Mesendoderm (in vitro differentiated cells): ENCODE measurements at regions not wholly inside any gene's neighbourhood (a gene's known extent, or its start where the extent isn't known, plus 50 kb on each side); places are given as distances from the start of the nearest gene placed in this dataset.

ENCODE experiments used
- DNase-seq: peaks from one replicate; pipeline ENCODE4 v3.0.0; 2013
- H2AK5ac ChIP-seq: 2 replicates; pipeline ENCODE4 v1.6.1; 2013; ENCODE audit warnings: low read length, inconsistent platforms
- H2BK120ac ChIP-seq: 2 replicates; pipeline ENCODE4 v1.6.1; 2013; ENCODE audit warnings: low read depth, mild to moderate bottlenecking, low read length, moderate library complexity, mixed read lengths
- H2BK15ac ChIP-seq: replicated peaks from 2 replicates; pipeline ENCODE4 v1.6.1; 2013; ENCODE audit warnings: low read depth, mild to moderate bottlenecking, moderate library complexity
- H2BK5ac ChIP-seq: 2 replicates; pipeline ENCODE4 v1.6.1; 2013; ENCODE audit warnings: low read length, inconsistent platforms
- H3K18ac ChIP-seq: 2 replicates; pipeline ENCODE4 v1.6.1; 2013; ENCODE audit warnings: mild to moderate bottlenecking, low read length, mixed read lengths
- H3K23ac ChIP-seq: one replicate; pipeline ENCODE4 v1.6.1; 2013; ENCODE audit warnings: low read length
- H3K27ac ChIP-seq: 2 replicates; pipeline ENCODE4 v1.5.1; 2013; ENCODE audit warnings: low read depth, mild to moderate bottlenecking, inconsistent platforms, low read length, moderate library complexity
- H3K27me3 ChIP-seq: 2 replicates; pipeline ENCODE4 v1.6.1; 2013; ENCODE audit warnings: low read length, control low read depth, mild to moderate bottlenecking, inconsistent platforms; ENCODE audit not compliant: insufficient read depth, poor library complexity
- H3K36me3 ChIP-seq: 2 replicates; pipeline ENCODE4 v1.6.1; 2013; ENCODE audit warnings: low read length, inconsistent platforms; ENCODE audit not compliant: control insufficient read depth, insufficient read depth
- H3K4ac ChIP-seq: one replicate; pipeline ENCODE4 v1.6.1; 2013; ENCODE audit warnings: low read depth, mild to moderate bottlenecking, low read length, moderate library complexity
- H3K4me1 ChIP-seq: 2 replicates; pipeline ENCODE4 v1.6.1; 2013; ENCODE audit warnings: low read depth, low read length, inconsistent platforms; ENCODE audit not compliant: control insufficient read depth
- H3K4me2 ChIP-seq: 2 replicates; pipeline ENCODE4 v1.6.1; 2013; ENCODE audit warnings: low read length
- H3K4me3 ChIP-seq: 2 replicates; pipeline ENCODE4 v1.5.1; 2013; ENCODE audit warnings: mild to moderate bottlenecking, low read length
- H3K56ac ChIP-seq: one replicate; pipeline ENCODE4 v1.6.1; 2013; ENCODE audit warnings: low read length
- H3K79me1 ChIP-seq: 2 replicates; pipeline ENCODE4 v1.6.1; 2013; ENCODE audit warnings: low read length, inconsistent platforms
- H3K79me2 ChIP-seq: 2 replicates; pipeline ENCODE4 v1.6.1; 2013; ENCODE audit warnings: mild to moderate bottlenecking, low read length; ENCODE audit not compliant: control insufficient read depth, insufficient read depth
- H3K9ac ChIP-seq: 2 replicates; pipeline ENCODE4 v1.6.1; 2013; ENCODE audit warnings: low read length, inconsistent platforms
- H4K5ac ChIP-seq: one replicate; pipeline ENCODE4 v1.6.1; 2013; ENCODE audit warnings: low read length
- H4K8ac ChIP-seq: one replicate; pipeline ENCODE4 v1.6.1; 2013; ENCODE audit warnings: low read depth, mild to moderate bottlenecking, control low read depth, low read length, moderate library complexity
- WGBS: extraction: QIAGEN DNeasy Blood & Tissue Kit; methylation state at CpG from one replicate; pipeline ENCODE4 v1.1.7; 2013; ENCODE audit warnings: low lambda C conversion rate, missing lambda C conversion rate; ENCODE audit not compliant: insufficient coverage; ENCODE audit errors: extremely low coverage; 5-methylcytosine and 5-hydroxymethylcytosine counted together

GRCh38 chr5:179438461-179438860, 93.2 kb upstream of the ADAMTS2 start:
- no peak overlapping the region for H3K4me3 ChIP-seq
- no peak overlapping the region for H2BK5ac ChIP-seq

GRCh38 chr5:179438011-179438441, 92.8 kb upstream of the ADAMTS2 start:
- Histone ChIP-seq H3K36me3 (no peaks in the 10 kb centered on the region), H2BK15ac (no peak overlapping the region), H3K18ac (no peak overlapping the region), H3K27ac (no peak overlapping the region), H2BK5ac (no peak overlapping the region), H3K79me1 (no peaks in the 10 kb centered on the region), H2BK120ac (no peak overlapping the region), H4K8ac (no peak overlapping the region), H3K4me1 (no peaks in the 10 kb centered on the region), H4K5ac (no peak overlapping the region), H3K4me3 (no peak overlapping the region), H3K56ac (no peak overlapping the region), H2AK5ac (no peak overlapping the region), H3K4me2 (no peak overlapping the region), H3K27me3 (no peaks in the 10 kb centered on the region), H3K4ac (no peak overlapping the region), H3K79me2 (no peaks in the 10 kb centered on the region), H3K23ac (no peak overlapping the region), H3K9ac (no peak overlapping the region)
- DNase-seq, result no peak
- no CpG with 5 or more reads among the region's 15 CpGs for WGBS

More at GRCh38 chr5:179438461-179438860, 93.2 kb upstream of the ADAMTS2 start:
- Histone ChIP-seq H2BK120ac (no peak overlapping the region), H2AK5ac (no peak overlapping the region), H3K4ac (no peak overlapping the region), H3K4me2 (no peak overlapping the region), H3K9ac (no peak overlapping the region), H4K5ac (no peak overlapping the region), H3K79me1 (no peaks in the 10 kb centered on the region), H3K27me3 (no peaks in the 10 kb centered on the region), H3K18ac (no peak overlapping the region), H3K79me2 (no peaks in the 10 kb centered on the region), H3K56ac (no peak overlapping the region), H4K8ac (no peak overlapping the region), H3K4me1 (no peaks in the 10 kb centered on the region), H2BK15ac (no peak overlapping the region), H3K36me3 (no peaks in the 10 kb centered on the region), H3K27ac (no peak overlapping the region), H3K23ac (no peak overlapping the region)
- DNase-seq, result no peak
- no CpG with 5 or more reads among the region's 11 CpGs for WGBS

GRCh38 chr5:179437341-179438001, 92.2 kb upstream of the ADAMTS2 start:
- Histone ChIP-seq H3K18ac (no peak overlapping the region), H3K4me2 (no peak overlapping the region), H3K4me3 (no peak overlapping the region), H3K79me2 (no peaks in the 10 kb centered on the region), H3K4me1 (no peaks in the 10 kb centered on the region), H3K9ac (no peak overlapping the region), H3K23ac (no peak overlapping the region), H3K79me1 (no peaks in the 10 kb centered on the region), H3K27me3 (no peaks in the 10 kb centered on the region), H2BK5ac (no peak overlapping the region), H3K4ac (no peak overlapping the region), H3K36me3 (no peaks in the 10 kb centered on the region), H3K27ac (no peak overlapping the region), H2BK120ac (no peak overlapping the region), H3K56ac (no peak overlapping the region), H4K8ac (no peak overlapping the region), H2BK15ac (no peak overlapping the region), H4K5ac (no peak overlapping the region), H2AK5ac (no peak overlapping the region)
- no CpG with 5 or more reads among the region's 23 CpGs for WGBS
- no peak for DNase-seq

- no peak overlapping the region for H2BK120ac ChIP-seq
- H3K9ac ChIP-seq, result no peak overlapping the region
- H3K18ac ChIP-seq, result no peak overlapping the region
- no peaks in the 10 kb centered on the region for H3K27me3 ChIP-seq
- H3K79me2 ChIP-seq, result no peaks in the 10 kb centered on the region
- H3K4ac ChIP-seq, result no peak overlapping the region
- H3K4me1 ChIP-seq, result no peaks in the 10 kb centered on the region
- no peak overlapping the region for H3K4me3 ChIP-seq
- no peak overlapping the region for H4K5ac ChIP-seq
- no peaks in the 10 kb centered on the region for H3K79me1 ChIP-seq
- no peaks in the 10 kb centered on the region for H3K36me3 ChIP-seq
- no peak overlapping the region for H2BK15ac ChIP-seq
- H3K27ac ChIP-seq, result no peak overlapping the region
- DNase-seq, result no peak
- H3K23ac ChIP-seq, result no peak overlapping the region
- WGBS, result no CpG with 5 or more reads among the region's 24 CpGs
- H4K8ac ChIP-seq, result no peak overlapping the region
- H3K4me2 ChIP-seq, result no peak overlapping the region
- H3K56ac ChIP-seq, result no peak overlapping the region
- H2BK5ac ChIP-seq, result no peak overlapping the region
- H2AK5ac ChIP-seq, result no peak overlapping the region
These were observed 91.3 kb upstream of the ADAMTS2 start for GRCh38 chr5:179436321-179437122.

GRCh38 chr5:179435731-179436315, 90.6 kb upstream of the ADAMTS2 start:
- Histone ChIP-seq H2BK5ac (no peak overlapping the region), H3K18ac (no peak overlapping the region), H3K23ac (no peak overlapping the region), H3K4me2 (no peak overlapping the region), H3K4me3 (no peak overlapping the region), H2AK5ac (no peak overlapping the region), H3K27me3 (no peaks in the 10 kb centered on the region), H4K8ac (no peak overlapping the region), H3K27ac (no peak overlapping the region), H2BK15ac (no peak overlapping the region), H3K4ac (no peak overlapping the region), H3K79me1 (no peaks in the 10 kb centered on the region), H3K79me2 (no peaks in the 10 kb centered on the region), H2BK120ac (no peak overlapping the region), H3K9ac (no peak overlapping the region), H4K5ac (no peak overlapping the region), H3K36me3 (no peaks in the 10 kb centered on the region), H3K4me1 (no peaks in the 10 kb centered on the region), H3K56ac (no peak overlapping the region)
- WGBS, result no CpG with 5 or more reads among the region's 12 CpGs
- DNase-seq, result no peak
